IPS-NIHi7 (cell line): ENCODE measurements at regions not wholly inside any gene's neighbourhood (a gene's known extent, or its start where the extent isn't known, plus 50 kb on each side); places are given as distances from the start of the nearest gene placed in this dataset.
"Not testable (repeated sequence)": the region's sequence is repeated elsewhere in the genome, so short reads cannot be mapped to it uniquely, and the experiment has no call there.

ENCODE experiments used
- DNase-seq: peaks from one replicate; pipeline ENCODE4 v3.0.0; 2012; ENCODE audit warnings: mixed read lengths; ENCODE audit errors: extremely low spot score

GRCh38 chr6:145531822-145532221 lies 203.5 kb downstream of the EPM2A start:
- no peak for DNase-seq

GRCh38 chr6:145532361-145532760 lies 203.0 kb downstream of the EPM2A start:
- peak; percentile 13 for DNase-seq

- DNase-seq: no peak
These were observed 200.3 kb downstream of the EPM2A start for GRCh38 chr6:145534989-145535388.

GRCh38 chr6:145538989-145539388 lies 196.3 kb downstream of the EPM2A start:
- no peak for DNase-seq

- no peak for DNase-seq
These were observed 195.5 kb downstream of the EPM2A start for GRCh38 chr6:145539831-145540230.

GRCh38 chr6:145540741-145541140 lies 194.6 kb downstream of the EPM2A start:
- no peak for DNase-seq

- DNase-seq: no peak
These were observed 191.3 kb downstream of the EPM2A start for GRCh38 chr6:145544041-145544440.

- DNase-seq: no peak
These were observed 190.8 kb downstream of the EPM2A start for GRCh38 chr6:145544514-145544913.

- no peak for DNase-seq
These were observed 189.1 kb downstream of the EPM2A start for GRCh38 chr6:145546265-145546664.

- DNase-seq: no peak
These were observed 187.6 kb downstream of the EPM2A start for GRCh38 chr6:145547594-145548335.

- no peak for DNase-seq
These were observed 186.2 kb downstream of the EPM2A start for GRCh38 chr6:145548933-145549648.

- DNase-seq: no peak
These were observed 184.2 kb downstream of the EPM2A start for GRCh38 chr6:145551164-145551563.

GRCh38 chr6:145555084-145555483 lies 180.2 kb downstream of the EPM2A start:
- DNase-seq: no peak

- no peak for DNase-seq
These were observed 177.8 kb downstream of the EPM2A start for GRCh38 chr6:145557474-145557873.

- no peak for DNase-seq
These were observed 175.5 kb downstream of the EPM2A start for GRCh38 chr6:145559836-145560235.

- DNase-seq: no peak
These were observed 173.9 kb downstream of the EPM2A start for GRCh38 chr6:145561095-145562072.

GRCh38 chr6:145562771-145563615 lies 172.3 kb downstream of the EPM2A start:
- no peak for DNase-seq

GRCh38 chr6:145564553-145564952 lies 170.8 kb downstream of the EPM2A start:
- DNase-seq: no peak

GRCh38 chr6:145567684-145568252 lies 167.6 kb downstream of the EPM2A start:
- DNase-seq: no peak

- no peak for DNase-seq
These were observed 166.2 kb downstream of the EPM2A start for GRCh38 chr6:145569140-145569539.

- not testable (repeated sequence) for DNase-seq
These were observed 165.0 kb downstream of the EPM2A start for GRCh38 chr6:145570336-145570735.
